ENCODE measurements at regions not wholly inside any gene's neighbourhood (a gene's known extent, or its start where the extent isn't known, plus 50 kb on each side); places are given as distances from the start of the nearest gene placed in this dataset.

DNA sequence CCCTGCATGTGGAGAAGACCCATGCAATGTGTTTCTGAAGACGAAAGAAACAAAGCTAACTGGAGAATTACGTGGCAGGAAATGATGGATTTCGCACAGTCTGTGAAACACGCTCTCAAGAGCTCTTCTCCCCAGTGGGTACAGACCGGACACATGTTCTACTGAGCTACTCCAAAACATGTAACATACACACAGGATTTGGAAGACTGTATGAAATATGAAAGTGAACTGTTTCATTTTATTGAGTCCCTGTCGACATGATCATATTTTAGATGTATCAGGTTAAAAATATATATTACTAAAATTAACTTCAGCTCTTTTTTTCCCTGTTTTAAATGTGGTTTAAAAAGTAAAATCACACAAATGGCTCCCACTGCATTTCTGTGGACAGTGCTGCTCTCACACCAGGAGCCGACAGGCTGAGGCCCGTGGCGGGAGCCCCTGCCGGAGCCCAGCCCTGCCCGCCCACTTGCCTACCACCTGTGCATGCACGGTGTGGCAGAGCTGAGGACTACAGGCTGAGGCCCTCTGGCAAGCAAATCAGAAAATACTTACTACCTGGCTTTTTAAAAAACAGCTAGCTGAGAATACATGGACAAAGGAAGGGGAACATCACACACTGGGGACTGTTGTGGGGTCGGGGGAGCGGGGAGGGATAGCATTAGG lies 58.9 kb upstream of the NXT1 start:
- H3K27ac ChIP-seq, result no peak overlapping the region
- TF ChIP-seq, protein P1, sequence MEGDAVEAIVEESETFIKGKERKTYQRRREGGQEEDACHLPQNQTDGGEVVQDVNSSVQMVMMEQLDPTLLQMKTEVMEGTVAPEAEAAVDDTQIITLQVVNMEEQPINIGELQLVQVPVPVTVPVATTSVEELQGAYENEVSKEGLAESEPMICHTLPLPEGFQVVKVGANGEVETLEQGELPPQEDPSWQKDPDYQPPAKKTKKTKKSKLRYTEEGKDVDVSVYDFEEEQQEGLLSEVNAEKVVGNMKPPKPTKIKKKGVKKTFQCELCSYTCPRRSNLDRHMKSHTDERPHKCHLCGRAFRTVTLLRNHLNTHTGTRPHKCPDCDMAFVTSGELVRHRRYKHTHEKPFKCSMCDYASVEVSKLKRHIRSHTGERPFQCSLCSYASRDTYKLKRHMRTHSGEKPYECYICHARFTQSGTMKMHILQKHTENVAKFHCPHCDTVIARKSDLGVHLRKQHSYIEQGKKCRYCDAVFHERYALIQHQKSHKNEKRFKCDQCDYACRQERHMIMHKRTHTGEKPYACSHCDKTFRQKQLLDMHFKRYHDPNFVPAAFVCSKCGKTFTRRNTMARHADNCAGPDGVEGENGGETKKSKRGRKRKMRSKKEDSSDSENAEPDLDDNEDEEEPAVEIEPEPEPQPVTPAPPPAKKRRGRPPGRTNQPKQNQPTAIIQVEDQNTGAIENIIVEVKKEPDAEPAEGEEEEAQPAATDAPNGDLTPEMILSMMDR (IDR thresholded peaks at IDR 0.05), result no peak
- no peak overlapping the region for H3K4me2 ChIP-seq (ENCODE audit: low read length)

DNA sequence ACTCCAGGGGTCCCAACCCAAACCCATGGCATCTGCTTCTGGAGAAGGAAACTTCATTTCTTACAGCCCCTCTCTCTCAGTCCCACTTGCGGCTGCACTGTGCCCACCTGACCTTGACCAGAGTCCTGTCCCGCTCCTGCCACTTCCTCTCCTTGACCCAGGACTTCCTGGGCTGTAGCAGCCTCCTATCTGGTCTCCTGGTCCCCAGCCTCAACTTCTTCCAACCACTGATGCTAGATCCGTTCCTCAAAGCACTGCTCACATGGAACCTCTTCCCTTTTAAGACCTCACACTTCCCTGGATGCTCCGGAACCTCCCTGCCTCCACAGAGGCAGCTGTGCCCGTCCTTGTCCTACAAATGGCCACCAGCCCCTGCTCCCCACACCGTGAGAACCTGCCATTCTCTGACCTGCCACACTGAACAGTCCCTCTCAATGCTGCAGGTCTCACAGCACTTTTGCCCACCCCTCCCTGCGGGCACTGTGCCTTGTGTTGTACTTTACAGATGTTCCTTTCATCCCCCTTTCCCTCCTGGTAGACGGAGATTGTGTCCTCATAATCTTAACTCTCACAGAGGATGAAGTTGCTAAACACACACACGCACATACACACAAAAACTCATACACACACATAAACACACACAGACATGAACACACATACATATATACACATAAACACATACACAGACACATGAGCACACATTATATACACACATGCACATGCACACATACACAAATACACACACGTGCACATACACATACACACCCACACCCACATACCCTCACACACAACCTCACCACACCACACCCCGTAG lies 59.6 kb upstream of the NXT1 start:
- Histone ChIP-seq H2AFZ (no peak overlapping the region), H3K27ac (no peak overlapping the region), H3K36me3 (ENCODE audit: control insufficient read depth, insufficient read depth, low read length) (no peaks in the 10 kb centered on the region), H3K79me2 (no peaks in the 10 kb centered on the region), H3K4me1 (no peaks in the 10 kb centered on the region), H3K27me3 (ENCODE audit: control insufficient read depth, insufficient read depth, low read length) (no peaks in the 10 kb centered on the region), H3K9ac (no peak overlapping the region), H3K4me3 (ENCODE audit: low read depth, low read length) (no peak overlapping the region), H3K9me3 (ENCODE audit: control insufficient read depth, low read length) (no peaks in the 10 kb centered on the region), H3K4me2 (ENCODE audit: low read length) (no peak overlapping the region)
- TF ChIP-seq, protein P1 (IDR thresholded peaks at IDR 0.05), result no peak

More for the DNA sequence above, 58.9 kb upstream of the NXT1 start:
- Histone ChIP-seq H3K9me3 (ENCODE audit: control insufficient read depth, low read length) (no peaks in the 10 kb centered on the region), H3K79me2 (no peaks in the 10 kb centered on the region), H3K27me3 (ENCODE audit: control insufficient read depth, insufficient read depth, low read length) (no peaks in the 10 kb centered on the region), H3K4me1 (no peaks in the 10 kb centered on the region), H3K36me3 (ENCODE audit: control insufficient read depth, insufficient read depth, low read length) (no peaks in the 10 kb centered on the region), H2AFZ (no peak overlapping the region), H3K9ac (no peak overlapping the region), H3K4me3 (ENCODE audit: low read depth, low read length) (no peak overlapping the region)

DNA sequence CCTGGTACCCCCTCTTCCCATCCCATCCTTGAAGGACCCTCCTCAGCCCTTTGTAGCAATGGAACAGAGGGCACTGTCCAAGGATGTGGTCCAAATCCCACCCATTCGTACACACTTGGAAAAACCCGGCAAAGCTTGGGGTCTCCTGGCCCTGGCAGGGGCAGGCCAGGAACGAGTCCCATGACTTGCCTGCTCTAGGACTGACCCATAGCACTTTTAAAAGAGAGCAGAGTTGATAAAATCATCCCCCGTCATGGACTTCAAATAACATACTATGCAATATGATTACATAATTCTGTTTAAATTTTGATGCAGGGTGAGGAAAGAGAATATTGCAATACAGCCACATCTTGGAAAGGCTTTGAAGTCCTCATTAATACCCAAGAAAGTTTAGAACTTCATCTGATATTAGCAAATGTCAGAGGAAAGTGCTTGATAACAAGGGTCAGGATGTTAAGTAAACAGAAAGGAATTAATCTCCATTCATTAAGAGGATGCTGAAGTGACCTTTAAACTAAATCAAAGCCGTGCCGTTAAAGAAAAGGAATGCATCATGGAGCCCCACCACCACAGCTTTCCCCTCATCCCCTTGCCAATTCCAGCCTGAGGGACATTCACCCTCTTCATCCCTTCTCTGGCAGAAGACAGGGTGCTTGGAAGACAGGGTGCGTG lies 60.7 kb upstream of the NXT1 start:
- Histone ChIP-seq H3K4me1 (no peaks in the 10 kb centered on the region), H2AFZ (no peak overlapping the region), H3K27me3 (ENCODE audit: control insufficient read depth, insufficient read depth, low read length) (no peaks in the 10 kb centered on the region), H3K36me3 (ENCODE audit: control insufficient read depth, insufficient read depth, low read length) (no peaks in the 10 kb centered on the region), H3K9me3 (ENCODE audit: control insufficient read depth, low read length) (no peaks in the 10 kb centered on the region), H3K27ac (no peak overlapping the region), H3K4me3 (ENCODE audit: low read depth, low read length) (no peak overlapping the region), H3K79me2 (no peaks in the 10 kb centered on the region), H3K9ac (no peak overlapping the region), H3K4me2 (ENCODE audit: low read length) (no peak overlapping the region)
- TF ChIP-seq, protein P1 (IDR thresholded peaks at IDR 0.05), result no peak

DNA sequence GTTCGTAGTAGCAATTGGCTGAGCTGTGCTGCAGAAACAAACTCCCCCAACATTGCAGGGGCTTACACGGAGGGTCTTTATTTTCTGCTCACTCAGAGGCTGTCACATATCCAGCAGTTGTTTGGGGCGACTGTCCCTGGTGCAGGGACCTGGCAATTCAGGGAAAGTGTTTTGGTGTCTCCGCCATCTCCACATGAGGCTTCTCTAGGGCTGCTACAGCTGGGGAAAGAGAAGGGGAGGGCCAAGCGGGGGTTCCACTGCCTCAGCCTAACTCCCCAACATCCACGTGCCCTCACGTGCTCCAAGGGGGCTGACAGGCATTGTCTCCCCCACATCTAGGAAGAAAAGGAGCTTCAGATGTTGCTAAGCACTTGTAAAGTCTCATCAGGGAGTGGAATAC lies 61.3 kb upstream of the NXT1 start:
- Histone ChIP-seq H3K4me3 (ENCODE audit: low read depth, low read length) (no peak overlapping the region), H3K4me1 (no peaks in the 10 kb centered on the region), H3K79me2 (no peaks in the 10 kb centered on the region), H2AFZ (no peak overlapping the region), H3K36me3 (ENCODE audit: control insufficient read depth, insufficient read depth, low read length) (no peaks in the 10 kb centered on the region), H3K9me3 (ENCODE audit: control insufficient read depth, low read length) (no peaks in the 10 kb centered on the region), H3K4me2 (ENCODE audit: low read length) (no peak overlapping the region), H3K27ac (no peak overlapping the region), H3K9ac (no peak overlapping the region), H3K27me3 (ENCODE audit: control insufficient read depth, insufficient read depth, low read length) (no peaks in the 10 kb centered on the region)
- TF ChIP-seq, protein P1 (IDR thresholded peaks at IDR 0.05), result no peak
